HG02763 (cell line): ENCODE measurements at regions not wholly inside any gene's neighbourhood (a gene's known extent, or its start where the extent isn't known, plus 50 kb on each side); places are given as distances from the start of the nearest gene placed in this dataset.
"Not testable (repeated sequence)": the region's sequence is repeated elsewhere in the genome, so short reads cannot be mapped to it uniquely, and the experiment has no call there.

Source experiments
- ATAC-seq: cut with Tn5 transposase; IDR thresholded peaks from one replicate; pipeline ENCODE4 v1.9.1; 2021; ENCODE audit warnings: mild to moderate bottlenecking, moderate library complexity; ENCODE audit not compliant: unreplicated experiment

DNA sequence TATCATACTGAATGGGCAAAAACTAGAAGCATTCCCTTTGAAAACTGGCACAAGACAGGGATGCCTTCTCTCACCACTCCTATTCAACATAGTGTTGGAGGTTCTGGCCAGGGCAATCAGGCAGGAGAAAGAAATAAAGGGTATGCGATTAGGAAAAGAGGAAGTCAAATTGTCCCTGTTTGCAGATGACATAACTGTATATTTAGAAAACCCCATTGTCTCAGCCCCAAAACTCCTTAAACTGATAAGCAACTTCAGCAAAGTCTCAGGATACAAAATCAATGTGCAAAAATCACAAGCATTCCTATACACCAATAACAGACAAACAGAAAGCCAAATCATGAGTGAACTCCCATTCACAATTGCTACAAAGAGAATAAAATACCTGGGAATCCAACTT lies 52.5 kb upstream of the CCDC71L start:
- not testable (repeated sequence) for ATAC-seq

DNA sequence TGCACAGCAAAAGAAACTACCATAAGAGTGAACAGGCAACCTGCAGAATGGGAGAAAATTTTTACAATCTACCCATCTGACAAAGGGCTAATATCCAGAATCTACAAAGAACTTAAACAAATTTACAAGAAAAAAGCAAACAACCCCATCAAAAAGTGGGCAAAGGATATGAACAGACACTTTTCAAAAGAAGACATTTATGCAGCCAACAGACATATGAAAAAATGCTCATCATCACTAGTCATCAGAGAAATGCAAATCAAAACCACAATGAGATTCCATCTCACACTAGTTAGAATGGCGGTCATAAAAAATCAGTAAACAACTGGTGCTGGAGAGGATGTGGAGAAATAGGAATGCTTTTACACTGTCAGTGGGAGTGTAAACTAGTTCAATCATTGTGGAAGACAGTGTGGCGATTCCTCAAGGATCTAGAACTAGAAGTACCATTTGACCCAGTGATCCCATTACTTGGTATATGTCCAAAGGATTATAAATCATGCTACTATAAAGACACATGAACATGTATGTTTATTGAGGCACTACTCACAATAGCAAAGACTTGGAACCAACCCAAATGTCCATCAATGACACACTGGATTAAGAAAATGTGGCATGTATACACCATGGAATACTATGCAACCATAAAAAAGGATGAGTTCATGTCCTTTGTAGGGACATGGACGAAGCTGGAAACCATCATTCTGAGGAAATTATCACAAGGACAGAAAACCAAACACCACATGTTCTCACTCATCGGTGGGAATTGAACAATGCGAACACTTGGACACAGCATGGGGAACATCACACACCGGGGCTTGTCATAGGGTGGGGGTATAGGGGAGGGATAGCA lies 53.9 kb upstream of the CCDC71L start:
- not testable (repeated sequence) for ATAC-seq

DNA sequence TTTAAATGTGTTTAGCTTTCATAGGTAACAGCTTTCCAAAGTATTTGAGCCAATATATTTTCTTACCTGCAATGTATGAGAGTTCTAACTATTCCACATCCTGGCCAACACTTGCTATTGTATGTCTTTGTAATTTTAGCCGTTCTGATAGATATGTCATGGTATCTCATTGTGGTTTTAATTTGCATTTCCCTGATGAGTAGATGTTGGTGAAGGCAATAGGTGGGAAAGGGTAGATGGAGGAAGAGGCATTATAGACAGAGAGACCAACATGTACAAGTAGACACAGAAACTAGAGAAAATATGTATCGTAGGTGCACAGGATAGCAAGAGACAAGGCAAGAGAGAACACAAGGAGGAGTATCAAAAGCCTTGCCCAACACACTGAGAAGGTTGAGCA lies 54.8 kb upstream of the CCDC71L start:
- ATAC-seq: no peak

DNA sequence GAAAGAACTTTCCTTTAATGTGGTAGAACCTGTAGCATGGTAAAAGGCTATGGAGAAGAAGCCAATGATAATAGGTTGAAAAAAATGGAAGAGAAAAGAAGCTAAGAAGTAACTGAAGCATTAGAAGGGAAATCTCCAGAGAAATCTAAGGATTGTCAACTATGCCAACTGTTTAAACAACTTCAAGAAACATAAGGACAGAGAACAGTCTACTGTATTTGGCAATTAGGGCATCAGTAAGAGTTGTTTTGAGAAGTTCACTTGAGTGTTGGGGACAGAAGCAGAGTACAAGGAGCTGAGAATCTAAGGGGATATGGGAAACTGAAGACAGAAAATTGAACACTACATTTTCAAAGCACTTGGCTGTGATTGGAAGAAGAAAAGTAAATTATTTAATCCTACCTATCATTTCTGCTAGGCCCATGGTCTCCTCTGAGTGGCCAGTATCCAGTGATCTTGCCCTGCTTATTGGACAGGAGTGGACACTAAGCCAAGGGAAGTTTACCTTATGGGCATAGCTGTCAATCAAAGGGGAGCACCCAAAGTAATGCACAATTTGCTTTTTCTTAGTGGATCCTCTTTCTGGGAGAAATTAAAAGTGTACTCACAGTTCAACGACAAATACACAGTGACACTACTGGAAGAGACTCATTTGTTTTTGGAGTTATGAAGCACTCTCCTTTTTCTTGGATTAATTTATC lies 56.4 kb upstream of the CCDC71L start:
- ATAC-seq: no peak

DNA sequence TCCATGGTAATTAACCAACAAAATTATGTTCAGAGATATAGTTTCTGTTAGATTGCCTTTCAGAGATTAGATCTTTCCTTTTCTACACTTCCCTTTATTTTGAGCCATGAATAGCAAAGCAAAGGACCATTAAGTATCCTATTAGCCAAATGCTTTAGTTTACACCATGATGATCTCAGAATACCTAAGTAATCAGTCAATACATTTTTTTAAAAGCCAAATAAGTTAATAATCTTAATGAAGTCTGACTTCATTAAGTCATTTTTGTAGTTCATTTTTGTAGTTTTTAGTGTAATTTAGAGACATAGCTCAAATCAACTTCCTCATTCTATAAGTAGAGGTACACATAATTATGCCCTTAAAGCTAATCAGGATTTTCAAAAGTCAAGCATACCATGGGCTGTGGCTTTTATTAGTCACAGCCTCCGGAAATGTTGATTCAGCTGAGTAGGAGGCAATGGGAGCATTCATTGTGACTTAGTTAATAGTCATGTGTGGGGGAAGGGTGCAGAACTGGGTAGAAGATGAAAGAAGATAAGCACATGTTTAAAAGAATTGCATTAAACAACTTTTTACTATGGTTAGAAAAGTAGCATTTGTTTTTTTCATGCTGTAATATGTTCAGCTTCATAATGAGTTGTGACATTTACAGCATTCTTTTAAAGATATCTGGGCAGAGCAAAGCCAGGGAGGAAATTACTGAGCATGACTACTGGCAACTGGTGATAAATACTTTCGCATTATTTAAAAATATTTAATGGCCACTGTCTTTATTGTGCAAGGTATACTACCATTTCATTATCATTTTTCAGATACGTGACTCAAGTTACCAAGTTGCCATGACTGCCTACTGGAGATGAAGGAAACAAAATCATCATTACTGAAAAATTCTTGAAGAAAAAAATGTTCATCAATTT lies 57.3 kb upstream of the CCDC71L start:
- ATAC-seq: peak; percentile 74

DNA sequence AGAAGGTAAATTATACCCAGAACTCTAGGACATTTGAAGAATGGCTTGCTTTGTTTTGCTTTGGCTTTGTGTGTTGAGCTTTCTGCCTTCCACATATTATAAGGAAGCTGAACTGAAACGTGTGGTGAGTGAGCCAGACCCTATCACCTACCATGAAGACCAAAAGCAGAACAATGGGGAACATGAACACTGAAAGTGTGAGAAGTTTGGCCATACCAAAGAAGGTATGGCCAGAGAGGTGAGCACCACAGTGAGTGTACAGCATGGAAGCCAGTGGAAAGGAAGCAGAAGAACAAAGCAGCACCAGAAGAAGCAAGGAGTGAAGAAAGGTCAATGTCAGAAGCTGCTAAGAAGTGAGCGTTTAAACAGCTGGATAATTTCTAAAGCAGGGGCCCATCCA lies 59.7 kb upstream of the CCDC71L start:
- ATAC-seq: peak; percentile 39

DNA sequence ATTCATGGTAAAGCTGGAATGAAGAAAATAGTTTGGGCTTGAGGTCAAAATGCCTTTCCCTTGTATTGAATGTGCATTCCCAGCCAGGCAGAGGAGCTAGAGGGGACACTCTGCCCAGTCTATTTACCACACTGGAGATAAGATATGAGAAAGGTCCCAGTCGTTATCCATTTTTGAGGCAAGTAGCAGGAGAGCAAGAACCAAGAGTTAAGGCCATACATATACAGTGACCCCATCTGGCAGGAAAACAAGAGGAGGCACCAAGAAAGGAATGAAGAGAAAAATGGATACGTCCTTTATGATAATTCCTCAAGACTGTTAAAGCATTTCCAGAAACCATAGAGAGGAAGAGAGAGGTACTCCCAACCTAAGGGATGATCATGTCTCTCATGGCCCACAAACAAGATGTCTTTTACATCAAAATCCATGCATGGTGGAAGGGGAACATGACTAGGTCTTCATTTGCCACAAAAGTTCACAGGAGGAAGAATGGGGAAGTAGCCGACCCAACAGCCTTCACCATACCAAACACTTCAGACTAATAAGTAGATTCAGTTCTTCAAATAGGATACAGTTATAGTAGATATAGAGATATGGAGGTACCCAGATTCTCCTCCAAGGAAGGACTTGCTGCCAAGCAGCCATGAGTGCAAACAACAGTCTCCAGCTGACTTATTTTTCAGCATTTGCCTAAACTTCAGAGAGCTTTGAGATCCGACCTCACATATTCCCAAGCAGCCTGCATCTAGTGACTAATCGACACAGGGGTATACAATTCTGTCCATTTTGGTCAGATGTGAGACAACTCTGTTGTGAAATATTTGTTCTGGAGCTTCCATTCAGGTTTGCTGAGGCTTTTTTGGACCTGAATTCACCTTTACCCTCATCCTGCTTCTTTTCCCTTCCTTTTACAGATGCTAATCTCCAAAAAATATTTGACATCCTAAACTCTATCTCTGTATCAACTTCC lies 61.1 kb upstream of the CCDC71L start:
- no peak for ATAC-seq

DNA sequence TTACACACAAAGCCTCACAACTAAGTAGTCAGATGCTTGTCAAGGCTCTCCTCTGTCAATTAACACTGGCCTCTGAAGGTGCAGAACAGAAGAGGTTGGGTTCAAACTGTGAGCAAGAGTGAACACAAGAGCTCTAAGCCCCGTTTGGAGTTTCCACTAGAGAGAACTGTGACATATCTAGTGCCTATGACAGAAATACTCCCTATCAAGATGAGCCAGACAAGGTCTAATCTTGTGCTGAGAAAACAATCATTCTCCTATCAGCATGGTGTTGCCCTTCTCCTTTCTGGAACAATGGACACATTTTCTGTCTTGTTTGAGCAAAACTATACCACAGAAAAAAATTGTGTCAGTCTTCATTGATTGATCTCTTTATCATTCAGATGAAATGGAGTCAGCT lies 62.4 kb upstream of the CCDC71L start:
- ATAC-seq: no peak

DNA sequence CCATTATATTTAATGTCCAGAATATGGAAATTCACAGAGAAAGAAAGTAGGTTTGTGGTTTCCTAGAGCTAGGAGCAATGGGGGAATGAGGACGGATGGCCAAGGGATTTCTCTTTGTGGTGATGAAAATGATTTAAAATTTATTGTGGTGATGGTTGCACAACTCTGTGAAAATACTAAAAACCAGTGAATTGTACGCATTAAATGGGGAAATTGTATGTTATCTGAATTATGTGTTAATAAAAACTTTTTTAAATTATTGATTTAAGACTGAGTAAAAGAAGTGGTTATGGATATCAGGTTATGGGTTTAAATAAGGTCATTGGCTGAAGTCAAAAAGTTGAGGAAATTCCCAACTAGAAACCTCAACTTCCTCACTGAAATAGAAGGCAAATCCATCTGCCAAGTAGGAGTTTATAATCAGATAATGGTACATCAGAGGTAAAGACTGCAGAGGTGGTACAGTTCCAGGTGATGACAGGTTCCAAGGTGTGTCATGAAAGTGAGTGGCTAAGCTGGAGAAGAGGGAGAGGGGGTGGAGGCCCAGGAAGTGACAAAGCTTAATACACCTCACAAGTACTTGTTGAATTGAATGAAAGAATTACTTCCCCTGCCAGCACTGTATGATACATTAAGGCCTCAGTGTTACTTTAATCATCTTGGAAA lies 68.9 kb upstream of the CCDC71L start:
- ATAC-seq: no peak

DNA sequence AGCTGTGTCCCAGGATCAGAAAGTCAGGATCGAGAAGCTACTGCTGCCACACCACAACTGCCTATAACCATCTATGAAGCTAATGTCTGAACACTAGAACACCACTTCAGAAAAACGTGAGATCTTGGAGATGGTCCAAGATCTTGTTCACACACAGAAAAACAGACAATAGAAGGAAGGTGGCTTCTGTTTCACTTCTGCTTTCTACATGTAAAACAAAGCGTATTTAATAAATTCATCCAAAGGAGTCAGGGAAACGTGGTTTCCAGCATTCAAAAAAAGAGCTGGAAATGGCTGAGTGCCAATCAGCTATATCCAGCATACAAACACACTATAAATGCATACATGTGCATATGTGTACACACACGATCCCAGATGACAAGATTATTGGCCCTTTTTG lies 70.2 kb upstream of the CCDC71L start:
- peak; percentile 81 for ATAC-seq

DNA sequence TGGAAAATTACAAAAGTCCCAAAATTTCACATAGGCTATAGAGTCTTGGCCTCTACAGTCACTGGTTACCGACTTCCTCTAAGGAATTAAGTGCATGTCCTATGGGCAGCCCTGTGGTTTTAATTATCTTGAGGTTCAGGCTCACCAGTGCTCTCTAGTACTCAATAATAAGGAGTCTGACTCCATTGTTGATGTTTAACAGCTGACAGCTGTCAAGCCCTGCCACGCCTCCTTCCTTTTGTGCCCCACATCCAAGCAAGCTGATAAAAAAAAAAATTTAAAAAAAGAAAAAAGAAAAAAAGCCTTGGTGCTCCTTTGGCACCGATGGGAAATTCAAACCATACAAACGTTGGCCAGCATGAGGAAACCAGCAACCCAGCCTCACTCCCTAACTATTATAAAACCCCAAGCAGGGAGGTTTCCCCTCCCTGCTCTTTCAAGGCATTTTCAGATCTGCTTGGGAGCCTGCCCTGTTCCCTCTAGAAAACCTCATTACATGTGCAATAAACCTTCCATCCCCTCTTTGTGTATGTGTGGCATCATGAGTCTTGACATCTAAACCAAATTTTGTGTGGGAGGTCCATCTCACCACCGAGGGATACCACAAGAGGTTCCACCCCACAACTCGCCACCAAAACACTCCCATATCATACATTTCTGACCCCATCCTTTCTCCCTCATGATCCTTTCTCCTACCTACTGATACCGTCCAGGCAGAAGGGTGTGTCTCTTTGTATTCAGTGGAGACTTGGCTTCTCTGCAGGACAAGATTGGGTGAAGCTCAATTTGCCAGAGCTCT lies 70.9 kb upstream of the CCDC71L start:
- no peak for ATAC-seq

DNA sequence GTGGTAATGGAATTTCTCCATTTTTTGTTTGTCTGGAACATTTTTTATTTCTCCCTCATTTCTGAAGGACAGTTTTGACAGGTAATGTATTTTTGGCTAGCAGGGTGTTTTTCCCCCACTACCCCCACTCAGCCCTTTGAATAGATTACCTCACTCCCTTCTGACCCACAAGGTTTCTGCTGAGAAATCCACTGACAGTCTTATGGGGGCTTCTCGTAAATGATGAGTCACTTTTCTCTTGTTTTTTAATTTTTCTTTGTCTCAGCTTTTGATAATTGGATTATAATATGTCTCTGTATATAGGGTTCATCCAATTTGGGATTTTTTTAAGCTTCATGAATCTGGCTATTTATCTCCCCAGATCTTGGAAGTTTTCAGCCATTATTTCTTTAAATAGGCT lies 74.7 kb upstream of the CCDC71L start:
- ATAC-seq: no peak

DNA sequence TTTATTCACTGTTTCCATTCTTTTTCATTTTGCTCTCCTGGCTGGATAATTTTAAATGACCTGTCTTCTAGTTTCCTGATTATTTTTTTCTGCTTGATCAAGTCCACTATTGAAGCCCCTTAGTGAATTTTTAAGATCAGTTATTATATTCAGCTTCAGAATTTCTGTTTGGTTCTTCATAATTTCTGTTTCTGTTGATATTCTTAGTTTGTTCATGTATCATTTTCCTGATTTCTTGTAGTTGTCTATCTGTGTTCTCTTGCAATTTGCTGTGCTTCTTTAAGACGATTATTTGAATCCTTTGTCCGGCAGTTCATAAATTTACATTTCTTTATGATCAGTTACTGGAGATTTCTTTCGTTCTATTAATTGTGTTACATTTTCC lies 75.2 kb upstream of the CCDC71L start:
- ATAC-seq: no peak

DNA sequence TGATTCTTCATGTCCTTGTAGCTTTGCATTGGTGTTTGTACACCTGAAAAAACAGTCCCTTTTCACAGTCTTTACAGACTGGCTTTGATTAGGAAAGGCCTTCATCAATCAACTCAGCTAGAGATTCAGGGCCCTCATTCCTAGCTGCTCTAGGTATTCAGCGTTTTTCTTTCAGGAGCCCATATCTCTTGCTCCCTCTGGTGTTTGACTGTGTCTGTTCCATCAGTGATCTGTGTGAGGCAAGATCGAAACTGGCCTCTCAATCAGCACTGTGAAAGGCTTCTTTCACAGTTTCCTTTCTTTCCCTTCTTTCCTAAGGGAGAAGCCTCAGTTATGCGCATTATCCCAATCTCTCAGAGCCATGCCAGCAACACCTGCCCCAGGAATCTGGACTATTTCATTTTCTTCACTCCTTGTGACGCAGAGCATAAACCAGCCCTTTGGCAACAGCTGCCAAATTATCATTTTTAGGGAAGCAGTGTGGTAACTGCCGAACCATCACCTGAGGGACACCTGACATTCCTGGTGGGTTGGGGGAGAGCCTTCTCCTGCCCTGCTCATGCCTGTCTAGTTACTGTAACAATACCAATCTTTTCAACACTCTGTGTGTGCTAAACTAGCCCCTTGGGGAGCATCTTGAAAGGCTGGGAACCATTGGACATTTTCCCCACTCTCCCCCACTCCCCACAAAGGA lies 75.7 kb upstream of the CCDC71L start:
- ATAC-seq: peak; percentile 89

DNA sequence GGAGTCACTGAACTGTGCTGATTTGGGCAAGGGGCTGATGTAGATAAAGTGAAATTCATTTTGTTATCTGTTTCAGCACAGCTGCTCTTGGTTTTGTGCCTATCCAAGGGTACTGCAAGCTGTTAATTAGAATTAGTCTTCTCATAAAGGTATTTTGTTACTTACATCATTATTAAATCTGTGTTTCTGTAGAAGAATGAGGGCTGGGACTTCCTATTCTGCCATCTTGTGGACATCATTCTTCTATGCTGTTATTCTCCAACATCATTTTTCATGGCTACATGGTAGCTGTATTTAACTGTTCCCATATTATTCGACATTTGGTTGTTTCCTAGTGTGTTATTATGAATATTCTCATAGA lies 76.2 kb upstream of the CCDC71L start:
- no peak for ATAC-seq

DNA sequence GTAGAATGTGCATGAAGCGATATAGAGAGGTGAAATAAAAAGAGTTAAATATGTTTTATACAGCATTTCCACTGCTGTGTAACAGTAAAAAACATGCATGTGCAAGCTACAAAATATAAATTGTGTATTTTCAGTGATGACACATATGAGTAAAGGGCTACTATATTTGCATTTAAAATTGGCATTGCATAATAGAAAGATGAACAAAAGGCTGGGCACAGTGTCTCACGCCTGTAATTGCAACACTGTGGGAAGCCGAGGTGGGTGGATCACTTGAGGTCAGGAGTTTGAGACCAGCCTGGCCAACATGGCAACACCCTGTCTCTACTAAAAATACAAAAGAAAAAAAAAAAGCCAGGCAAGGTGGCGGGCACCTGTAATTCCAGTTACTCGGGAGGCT lies 79.8 kb upstream of the CCDC71L start:
- ATAC-seq: no peak

DNA sequence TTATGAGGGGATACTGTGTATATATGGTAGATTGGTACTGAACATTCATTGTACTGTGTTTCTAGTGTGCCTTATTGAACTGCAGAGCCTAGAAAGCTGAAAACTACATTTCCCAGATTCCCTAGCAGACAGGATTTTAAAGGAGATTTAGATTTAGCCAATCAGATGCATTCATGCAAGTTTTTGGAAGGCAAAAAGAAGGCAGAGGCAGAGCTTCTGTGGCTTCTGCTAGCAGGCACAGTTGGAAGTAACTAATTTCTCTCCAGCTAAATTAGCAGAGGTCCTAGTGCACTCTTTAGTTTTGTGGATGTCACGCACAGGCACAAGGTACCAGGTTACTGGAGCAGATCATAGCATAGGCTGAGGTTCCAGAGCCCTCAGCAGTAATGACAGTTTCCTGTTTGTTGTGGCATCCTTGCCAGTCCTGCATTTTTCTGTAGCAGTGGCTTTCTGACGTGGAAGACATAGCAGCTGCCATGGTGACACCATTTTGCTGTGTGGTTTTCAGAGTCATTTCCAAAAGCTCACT lies 83.7 kb upstream of the CCDC71L start:
- ATAC-seq: no peak

DNA sequence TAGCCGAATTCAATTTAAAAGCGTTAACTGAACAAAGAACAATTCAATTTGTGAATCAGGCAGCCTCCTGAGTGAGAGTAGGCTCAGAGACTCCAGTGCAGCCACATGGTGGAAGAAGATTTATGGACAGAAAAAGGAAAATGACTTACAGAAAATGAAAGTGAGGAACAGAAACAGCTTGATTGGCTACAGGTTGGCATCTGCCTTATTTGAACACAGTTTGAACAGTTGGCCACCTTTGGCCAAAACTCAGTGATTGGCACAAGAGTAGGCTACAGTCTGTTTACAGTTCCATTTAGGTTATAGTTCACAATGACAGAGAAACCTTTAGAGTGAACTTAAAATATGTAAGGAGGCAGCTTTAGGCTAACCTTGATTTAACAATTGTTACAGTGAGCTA lies 86.3 kb upstream of the CCDC71L start:
- ATAC-seq: not testable (repeated sequence)
